GM12878 (cell line): ENCODE measurements at regions not wholly inside any gene's neighbourhood (a gene's known extent, or its start where the extent isn't known, plus 50 kb on each side); places are given as distances from the start of the nearest gene placed in this dataset.

ENCODE experiments used
- ATAC-seq: fragments of 200-7000 bp; cut with Tn5 transposase; 3 replicates; pipeline ENCODE4 v1.9.1; 2020; ENCODE audit warnings: mild to moderate bottlenecking, moderate library complexity
- BruUV-seq: library from RNA; stranded (reverse); fragments of 400-500 nt; replicated peaks from 2 replicates; lab custom pipeline; 2021; lab: Mats Ljungman, UMichigan
- CTCF ChIA-PET: fragments of 300-600 bp; sonication (Branson Sonifier 250); formaldehyde crosslinking; extraction: SDS; loops from one replicate; lab custom pipeline; 2021; ENCODE audit warnings: inconsistent platforms; lab: Yijun Ruan, JAX
- POLR2A ChIA-PET: fragments of 350-600 bp; formaldehyde crosslinking; extraction: SDS; loops from one replicate; lab custom pipeline; 2021; ENCODE audit warnings: inconsistent platforms; lab: Charles Lee
- RAD21 ChIA-PET: fragments of 300-600 bp; sonication (Branson Sonifier 250); formaldehyde crosslinking; loops from one replicate; lab custom pipeline; 2023; ENCODE audit warnings: antibody characterized with exemption; ENCODE audit not compliant: unreplicated experiment; lab: Charles Lee
- SMC1A ChIA-PET: fragments of 300-600 bp; sonication (Branson Sonifier 250); formaldehyde crosslinking; loops from one replicate; lab custom pipeline; 2023; ENCODE audit not compliant: unreplicated experiment, uncharacterized antibody; lab: Charles Lee
- DNase-seq: peaks from one replicate; pipeline ENCODE4 v3.0.0-alpha.2; 2011; ENCODE audit warnings: low read depth, low spot score
- FAIRE-seq: peaks from 3 replicates; lab custom pipeline; 2011; peaks lifted over from hg19 to GRCh38; lab: Jason Lieb, UNC
- H2AFZ ChIP-seq: 2 replicates; pipeline ENCODE4 v1.6.0; 2011; ENCODE audit warnings: low read depth, low read length, control low read depth; ENCODE audit not compliant: control insufficient read depth
- H3K27ac ChIP-seq: 2 replicates; pipeline ENCODE4 v1.5.1; 2011; ENCODE audit warnings: control low read depth; ENCODE audit not compliant: control insufficient read depth, insufficient read depth
- H3K27me3 ChIP-seq, 2 experiments: replicated peaks in 1 of 2; 2 replicates each; pipeline versions ENCODE4 v1.6.0 to v1.6.1; 2011; ENCODE audit warnings: low read length in 1 of 2; ENCODE audit not compliant: control insufficient read depth in 2 of 2, insufficient read depth in 2 of 2
- H3K36me3 ChIP-seq, 2 experiments: 2 replicates each; pipeline ENCODE4 v1.5.1; 2011; ENCODE audit warnings: low read length in 1 of 2; ENCODE audit not compliant: control insufficient read depth in 2 of 2, insufficient read depth in 2 of 2
- H3K4me1 ChIP-seq: 2 replicates; pipeline ENCODE4 v1.6.1; 2011; ENCODE audit warnings: mild to moderate bottlenecking, low read length, moderate library complexity, mixed read lengths; ENCODE audit not compliant: control insufficient read depth, insufficient read depth
- H3K4me2 ChIP-seq: 2 replicates; pipeline ENCODE4 v1.6.0; 2011; ENCODE audit warnings: control low read depth; ENCODE audit not compliant: control insufficient read depth, insufficient read depth
- H3K4me3 ChIP-seq: fragments of 200-600 bp; sonication (generic); 2 replicates; pipeline ENCODE4 v1.5.1; 2016
- H3K79me2 ChIP-seq: 2 replicates; pipeline ENCODE4 v1.6.0; 2011; ENCODE audit warnings: low read length; ENCODE audit not compliant: control insufficient read depth, insufficient read depth
- H3K9ac ChIP-seq: 2 replicates; pipeline ENCODE4 v1.8.0; 2011; ENCODE audit warnings: low read length, control low read depth, mixed read lengths; ENCODE audit not compliant: control insufficient read depth, insufficient read depth
- H3K9me3 ChIP-seq: replicated peaks from 3 replicates; pipeline ENCODE4 v1.5.1; 2011; ENCODE audit warnings: mild to moderate bottlenecking, low read length; ENCODE audit not compliant: control insufficient read depth, insufficient read depth
- H4K20me1 ChIP-seq: 2 replicates; pipeline ENCODE4 v1.6.0; 2011; ENCODE audit not compliant: control insufficient read depth, insufficient read depth
- BACH1 ChIP-seq: fragments of 450-650 bp; IDR thresholded peaks from 2 replicates; pipeline ENCODE4 v1.6.1; 2017; ENCODE audit warnings: mild to moderate bottlenecking, borderline replicate concordance
- CHD2 ChIP-seq: IDR thresholded peaks from 2 replicates; pipeline ENCODE4 v1.6.1; 2011; ENCODE audit warnings: low read depth, low read length, improper control_type of control experiment, borderline replicate concordance
- DPF2 ChIP-seq: fragments of 450-650 bp; IDR thresholded peaks from 2 replicates; pipeline ENCODE4 v1.6.1; 2017; ENCODE audit warnings: mild to moderate bottlenecking
- EP300 ChIP-seq, 2 experiments: fragments of 150-350 bp in 1 of 2; IDR thresholded peaks; 2 replicates each; pipeline ENCODE4 v1.6.1; 2011 to 2012; ENCODE audit warnings: low read depth in 2 of 2, low read length in 2 of 2, borderline replicate concordance in 1 of 2, improper control_type of control experiment in 1 of 2, inconsistent platforms in 1 of 2; ENCODE audit not compliant: control insufficient read depth in 1 of 2
- SMARCA5 ChIP-seq: fragments of 450-650 bp; IDR thresholded peaks from 2 replicates; pipeline ENCODE4 v1.6.1; 2017; ENCODE audit warnings: mild to moderate bottlenecking
- TAF1 ChIP-seq: IDR thresholded peaks from 2 replicates; pipeline ENCODE4 v1.6.1; 2011; ENCODE audit warnings: mild to moderate bottlenecking, low read depth, low read length, borderline replicate concordance
- TARDBP ChIP-seq: IDR thresholded peaks from 2 replicates; pipeline ENCODE4 v1.6.1; 2016; ENCODE audit warnings: borderline replicate concordance
- WRNIP1 ChIP-seq: IDR thresholded peaks from 2 replicates; pipeline ENCODE4 v1.6.1; 2011; ENCODE audit warnings: low read depth, low read length, improper control_type of control experiment, borderline replicate concordance
- ZBTB40 ChIP-seq: fragments of 450-650 bp; IDR thresholded peaks from 2 replicates; pipeline ENCODE4 v1.6.1; 2016; ENCODE audit warnings: mild to moderate bottlenecking, moderate library complexity, borderline replicate concordance
- ZNF274 ChIP-seq: IDR thresholded peaks from one replicate; pipeline ENCODE4 v1.8.0; 2011; ENCODE audit not compliant: insufficient read length, insufficient read depth
- WGBS: methylation state at CpG from one replicate; pipeline ENCODE4 v1.1.6; 2016; ENCODE audit warnings: low lambda C conversion rate; ENCODE audit not compliant: insufficient replicate concordance, insufficient coverage; ENCODE audit errors: missing lambda C conversion rate; 5-methylcytosine and 5-hydroxymethylcytosine counted together
- in situ Hi-C: fragments of 300-500 bp; cut with MboI; formaldehyde crosslinking; loops from 9 replicates; pipeline ENCODE4 v1.14.3; 2018; ENCODE audit warnings: mixed read lengths
- intact Hi-C: fragments of 100-400 bp; cut with micrococcal nuclease; formaldehyde crosslinking; loops from one replicate; pipeline ENCODE4 v1.14.2; 2022; ENCODE audit not compliant: unreplicated experiment
- TF ChIP-seq, protein P1 (sequence below): fragments of 450-650 bp; IDR thresholded peaks from 2 replicates; pipeline ENCODE4 v1.6.1; 2017; ENCODE audit warnings: antibody characterized with exemption, mild to moderate bottlenecking, moderate library complexity
- TF ChIP-seq, protein P2 (sequence below): IDR thresholded peaks from 2 replicates; pipeline ENCODE4 v1.6.1; 2011; ENCODE audit warnings: low read depth, mild to moderate bottlenecking, low read length, moderate library complexity, borderline replicate concordance; ENCODE audit errors: extremely low read depth

GRCh38 chr4:171727185-171727584, 86.0 kb upstream of the GALNTL6 start:
- BruUV-seq = no TSS peak
- no peaks in the 10 kb centered on the region for H3K4me1 ChIP-seq
- no peaks in the 10 kb centered on the region for H4K20me1 ChIP-seq
- FAIRE-seq (no peak), ATAC-seq (no peak)
- POLR2A ChIA-PET = no interaction called here
- intact Hi-C loops = no loop called here
- TF ChIP-seq WRNIP1 (no peak), SMARCA5 (no peak), BACH1 (no peak), ZNF274 (no peak), DPF2 (no peak), TARDBP (no peak), CHD2 (no peak), TAF1 (no peak), ZBTB40 (no peak), EP300 (IDR thresholded peaks at IDR 0.05; ENCODE audit: borderline replicate concordance in 1 of 2, control insufficient read depth in 1 of 2, low read depth in 2 of 2, low read length in 2 of 2) (no peak)
- TF ChIP-seq, protein P1, sequence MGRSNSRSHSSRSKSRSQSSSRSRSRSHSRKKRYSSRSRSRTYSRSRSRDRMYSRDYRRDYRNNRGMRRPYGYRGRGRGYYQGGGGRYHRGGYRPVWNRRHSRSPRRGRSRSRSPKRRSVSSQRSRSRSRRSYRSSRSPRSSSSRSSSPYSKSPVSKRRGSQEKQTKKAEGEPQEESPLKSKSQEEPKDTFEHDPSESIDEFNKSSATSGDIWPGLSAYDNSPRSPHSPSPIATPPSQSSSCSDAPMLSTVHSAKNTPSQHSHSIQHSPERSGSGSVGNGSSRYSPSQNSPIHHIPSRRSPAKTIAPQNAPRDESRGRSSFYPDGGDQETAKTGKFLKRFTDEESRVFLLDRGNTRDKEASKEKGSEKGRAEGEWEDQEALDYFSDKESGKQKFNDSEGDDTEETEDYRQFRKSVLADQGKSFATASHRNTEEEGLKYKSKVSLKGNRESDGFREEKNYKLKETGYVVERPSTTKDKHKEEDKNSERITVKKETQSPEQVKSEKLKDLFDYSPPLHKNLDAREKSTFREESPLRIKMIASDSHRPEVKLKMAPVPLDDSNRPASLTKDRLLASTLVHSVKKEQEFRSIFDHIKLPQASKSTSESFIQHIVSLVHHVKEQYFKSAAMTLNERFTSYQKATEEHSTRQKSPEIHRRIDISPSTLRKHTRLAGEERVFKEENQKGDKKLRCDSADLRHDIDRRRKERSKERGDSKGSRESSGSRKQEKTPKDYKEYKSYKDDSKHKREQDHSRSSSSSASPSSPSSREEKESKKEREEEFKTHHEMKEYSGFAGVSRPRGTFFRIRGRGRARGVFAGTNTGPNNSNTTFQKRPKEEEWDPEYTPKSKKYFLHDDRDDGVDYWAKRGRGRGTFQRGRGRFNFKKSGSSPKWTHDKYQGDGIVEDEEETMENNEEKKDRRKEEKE = no peak
- TF ChIP-seq, protein P2, sequence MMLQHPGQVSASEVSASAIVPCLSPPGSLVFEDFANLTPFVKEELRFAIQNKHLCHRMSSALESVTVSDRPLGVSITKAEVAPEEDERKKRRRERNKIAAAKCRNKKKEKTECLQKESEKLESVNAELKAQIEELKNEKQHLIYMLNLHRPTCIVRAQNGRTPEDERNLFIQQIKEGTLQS = no peak
- TF ChIP-seq, all 136 proteins: peak for 0
- no peaks in the 10 kb centered on the region; the same call in 2 of the 3 replicates for H3K9me3 ChIP-seq
- in situ Hi-C loops = no loop called here
- H3K27ac ChIP-seq = no peak overlapping the region
- RAD21 ChIA-PET = no interaction called here
- no peak for DNase-seq
- SMC1A ChIA-PET = no interaction called here
- no peaks in the 10 kb centered on the region for H3K27me3 ChIP-seq
- H3K4me2 ChIP-seq = no peak overlapping the region
- no peaks in the 10 kb centered on the region for H3K79me2 ChIP-seq
- no peak overlapping the region for H3K4me3 ChIP-seq
- CTCF ChIA-PET = no interaction called here
- H2AFZ ChIP-seq = no peak overlapping the region
- no peak overlapping the region for H3K9ac ChIP-seq
- no peaks in the 10 kb centered on the region for H3K36me3 ChIP-seq
- WGBS = 0% methylated on average over 1 of the region's 1 CpG
